PC-9 (cell line): ENCODE measurements at regions not wholly inside any gene's neighbourhood (a gene's known extent, or its start where the extent isn't known, plus 50 kb on each side); places are given as distances from the start of the nearest gene placed in this dataset.

Source experiments
- BruUV-seq: library from RNA; stranded (reverse); fragments of 400-500 nt; replicated peaks from 2 replicates; lab custom pipeline; 2021; lab: Mats Ljungman, UMichigan
- CTCF ChIA-PET: fragments of 300-600 bp; sonication (Branson Sonifier 250); formaldehyde crosslinking; loops from one replicate; lab custom pipeline; 2022; ENCODE audit warnings: antibody characterized with exemption; lab: Charles Lee
- POLR2A ChIA-PET: fragments of 300-600 bp; sonication (Branson Sonifier 250); formaldehyde crosslinking; loops from one replicate; lab custom pipeline; 2022; ENCODE audit warnings: antibody characterized with exemption; ENCODE audit not compliant: unreplicated experiment; lab: Charles Lee
- DNase-seq, 2 experiments: peaks; one replicate each; pipeline versions ENCODE4 v3.0.0 to v3.0.0-alpha.2; 2015 to 2022; ENCODE audit warnings: mixed read lengths in 1 of 2
- H2AFZ ChIP-seq: fragments of 200-600 bp; sonication (generic); 2 replicates; pipeline ENCODE4 v1.8.1; 2017; ENCODE audit warnings: antibody characterized with exemption
- H3F3A ChIP-seq: fragments of 200-600 bp; sonication (generic); 2 replicates; pipeline ENCODE4 v1.8.1; 2017; ENCODE audit warnings: antibody characterized with exemption, mild to moderate bottlenecking, low read depth; ENCODE audit not compliant: insufficient read depth
- H3K27ac ChIP-seq: fragments of 200-600 bp; sonication (generic); 2 replicates; pipeline ENCODE4 v1.6.1; 2016; ENCODE audit warnings: mixed run types
- H3K27me3 ChIP-seq: fragments of 200-600 bp; sonication (generic); 2 replicates; pipeline ENCODE4 v1.6.1; 2016; ENCODE audit warnings: low read depth, mixed run types; ENCODE audit not compliant: insufficient read depth
- H3K36me3 ChIP-seq: fragments of 200-600 bp; sonication (generic); 2 replicates; pipeline ENCODE4 v1.6.1; 2016; ENCODE audit warnings: low read depth, mixed run types
- H3K4me1 ChIP-seq: fragments of 200-600 bp; sonication (generic); replicated peaks from 2 replicates; pipeline ENCODE4 v1.6.1; 2016; ENCODE audit warnings: mixed run types; ENCODE audit not compliant: insufficient read depth
- H3K4me2 ChIP-seq: fragments of 200-600 bp; sonication (generic); 2 replicates; pipeline ENCODE4 v1.6.1; 2017; ENCODE audit warnings: mixed run types
- H3K4me3 ChIP-seq: fragments of 200-600 bp; sonication (generic); 2 replicates; pipeline ENCODE4 v1.6.1; 2016; ENCODE audit warnings: mixed run types
- H3K79me2 ChIP-seq: fragments of 200-600 bp; sonication (generic); 2 replicates; pipeline ENCODE4 v1.6.1; 2017; ENCODE audit warnings: low read depth, mixed run types
- H3K9me2 ChIP-seq: fragments of 200-600 bp; sonication (generic); 2 replicates; pipeline ENCODE4 v1.8.1; 2017; ENCODE audit warnings: mild to moderate bottlenecking; ENCODE audit not compliant: insufficient read depth
- H3K9me3 ChIP-seq: fragments of 200-600 bp; sonication (generic); 2 replicates; pipeline ENCODE4 v1.8.1; 2016; ENCODE audit warnings: low read depth; ENCODE audit not compliant: insufficient read depth
- H4K20me1 ChIP-seq: fragments of 200-600 bp; sonication (generic); 2 replicates; pipeline ENCODE4 v1.8.1; 2017; ENCODE audit not compliant: insufficient read depth
- EZH2 ChIP-seq: fragments of 200-600 bp; sonication (generic); IDR thresholded peaks from 2 replicates; pipeline ENCODE4 v1.8.0; 2017; ENCODE audit warnings: antibody characterized with exemption, low read depth
- intact Hi-C: fragments of 100-400 bp; cut with micrococcal nuclease; formaldehyde crosslinking; loops from one replicate; pipeline ENCODE4 v1.10.0; 2022; ENCODE audit not compliant: unreplicated experiment
- TF ChIP-seq, protein P1 (sequence below): fragments of 200-600 bp; sonication (generic); conservative IDR thresholded peaks from 2 replicates; pipeline ENCODE4 v1.6.1; 2017; ENCODE audit warnings: mixed run types, antibody characterized with exemption, mild to moderate bottlenecking, moderate library complexity

DNA sequence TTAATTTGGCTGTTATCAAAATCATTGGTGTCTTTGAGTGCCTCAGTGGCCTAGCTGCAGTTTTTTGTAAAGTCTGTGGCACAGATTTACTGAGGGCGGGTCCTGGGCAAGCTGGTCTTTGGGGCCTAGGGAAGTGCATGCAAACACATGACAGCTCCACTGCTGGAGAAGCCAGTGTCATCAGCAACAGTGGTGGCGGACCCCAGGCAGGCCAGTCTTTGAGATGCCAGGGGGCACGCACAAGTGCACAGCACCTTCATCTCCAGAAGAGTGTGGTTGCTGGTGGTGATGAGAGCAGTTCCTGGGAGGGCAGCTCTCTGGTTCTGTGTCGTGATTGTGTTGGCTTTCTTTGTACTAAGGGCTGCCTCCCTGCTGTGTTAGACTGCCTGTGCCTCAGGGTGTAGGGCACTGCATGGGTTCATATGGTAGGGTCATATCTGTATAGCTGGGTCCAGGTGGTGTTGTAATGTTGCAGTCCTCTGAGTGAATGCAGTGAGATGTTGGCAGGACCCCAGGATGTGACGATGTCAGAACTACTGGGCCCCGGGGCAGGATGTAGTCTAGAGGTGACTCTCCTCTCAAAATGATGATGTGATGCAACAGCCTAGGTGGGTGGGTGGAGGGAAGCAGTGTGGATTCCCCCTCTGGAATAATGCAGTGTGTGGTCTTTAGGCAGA, 646.7 kb upstream of the CDH2 start:
- CTCF ChIA-PET, result no interaction called here
- Histone ChIP-seq H3K4me1 (0 out of 2 replicates have a peak, but pooled peaks cover 5% of the 10 kb centered on the region), H3K4me2 (no peak overlapping the region), H2AFZ (no peak overlapping the region), H3K27me3 (no peaks in the 10 kb centered on the region), H3F3A (no peaks in the 10 kb centered on the region), H4K20me1 (no peaks in the 10 kb centered on the region), H3K36me3 (no peaks in the 10 kb centered on the region), H3K9me2 (no peaks in the 10 kb centered on the region), H3K79me2 (no peaks in the 10 kb centered on the region), H3K9me3 (no peaks in the 10 kb centered on the region), H3K27ac (no peak overlapping the region), H3K4me3 (no peak overlapping the region)
- POLR2A ChIA-PET, result no interaction called here
- intact Hi-C loops, result no loop called here
- DNase-seq, result no peak
- BruUV-seq, result no TSS peak
- TF ChIP-seq EZH2, result no peak
- TF ChIP-seq, protein P1, sequence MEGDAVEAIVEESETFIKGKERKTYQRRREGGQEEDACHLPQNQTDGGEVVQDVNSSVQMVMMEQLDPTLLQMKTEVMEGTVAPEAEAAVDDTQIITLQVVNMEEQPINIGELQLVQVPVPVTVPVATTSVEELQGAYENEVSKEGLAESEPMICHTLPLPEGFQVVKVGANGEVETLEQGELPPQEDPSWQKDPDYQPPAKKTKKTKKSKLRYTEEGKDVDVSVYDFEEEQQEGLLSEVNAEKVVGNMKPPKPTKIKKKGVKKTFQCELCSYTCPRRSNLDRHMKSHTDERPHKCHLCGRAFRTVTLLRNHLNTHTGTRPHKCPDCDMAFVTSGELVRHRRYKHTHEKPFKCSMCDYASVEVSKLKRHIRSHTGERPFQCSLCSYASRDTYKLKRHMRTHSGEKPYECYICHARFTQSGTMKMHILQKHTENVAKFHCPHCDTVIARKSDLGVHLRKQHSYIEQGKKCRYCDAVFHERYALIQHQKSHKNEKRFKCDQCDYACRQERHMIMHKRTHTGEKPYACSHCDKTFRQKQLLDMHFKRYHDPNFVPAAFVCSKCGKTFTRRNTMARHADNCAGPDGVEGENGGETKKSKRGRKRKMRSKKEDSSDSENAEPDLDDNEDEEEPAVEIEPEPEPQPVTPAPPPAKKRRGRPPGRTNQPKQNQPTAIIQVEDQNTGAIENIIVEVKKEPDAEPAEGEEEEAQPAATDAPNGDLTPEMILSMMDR, result no peak

DNA sequence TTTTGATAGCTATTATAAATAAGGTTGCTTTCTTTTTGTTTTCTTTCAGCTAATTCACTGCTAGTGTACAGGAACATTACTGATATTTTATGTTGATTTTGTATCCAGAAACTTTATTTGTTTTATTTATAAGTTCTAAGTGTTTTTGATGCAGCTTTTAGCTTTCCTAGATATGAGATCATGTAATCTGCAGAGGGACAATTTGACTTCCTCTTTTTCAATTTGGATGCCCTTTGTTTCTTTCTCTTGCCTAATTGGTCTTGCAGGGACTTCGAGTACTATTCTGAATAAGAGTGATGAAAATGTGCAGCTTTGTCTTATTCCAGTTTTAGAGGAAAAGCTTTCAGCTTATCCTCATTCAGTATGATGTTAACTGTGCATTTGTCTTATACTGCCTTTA, 643.4 kb upstream of the CDH2 start:
- POLR2A ChIA-PET, result no interaction called here
- no TSS peak for BruUV-seq
- TF ChIP-seq EZH2, result no peak
- TF ChIP-seq, protein P1, result no peak

DNA sequence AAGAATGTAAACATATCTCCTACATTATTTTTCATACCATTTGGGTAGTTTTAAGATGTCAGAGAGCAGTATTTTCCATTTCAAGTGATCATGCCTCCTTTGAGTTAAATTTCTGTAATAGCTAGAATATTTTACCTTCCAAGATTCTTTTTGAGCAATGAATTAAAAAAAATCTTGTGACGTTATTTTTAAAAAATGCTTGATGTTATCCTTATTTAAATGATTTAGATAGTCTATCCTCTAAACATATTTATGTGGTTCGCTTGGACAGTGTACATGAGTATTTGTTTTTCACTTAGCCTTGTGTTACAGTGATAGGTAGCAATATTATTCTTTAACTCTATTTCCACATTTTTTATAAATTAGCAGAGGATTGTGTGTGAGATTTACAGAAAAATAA, 639.2 kb upstream of the CDH2 start:
- Histone ChIP-seq H2AFZ (no peak overlapping the region), H3K27ac (no peak overlapping the region), H3K79me2 (no peaks in the 10 kb centered on the region), H3K36me3 (no peaks in the 10 kb centered on the region), H3K27me3 (no peaks in the 10 kb centered on the region), H3K4me1 (no peaks in the 10 kb centered on the region), H4K20me1 (no peaks in the 10 kb centered on the region), H3F3A (no peaks in the 10 kb centered on the region), H3K9me2 (no peaks in the 10 kb centered on the region), H3K4me3 (no peak overlapping the region), H3K9me3 (no peaks in the 10 kb centered on the region), H3K4me2 (no peak overlapping the region)
- no peak for DNase-seq
- ChIA-PET POLR2A (no interaction called here), CTCF (no interaction called here)
- TF ChIP-seq, protein P1, result no peak
- TF ChIP-seq EZH2, result no peak
- intact Hi-C loops, result no loop called here
- BruUV-seq, result no TSS peak

More for the DNA sequence above, 643.4 kb upstream of the CDH2 start:
- no peak overlapping the region for H3K27ac ChIP-seq
- no peaks in the 10 kb centered on the region for H3K9me3 ChIP-seq
- CTCF ChIA-PET, result no interaction called here
- no peaks in the 10 kb centered on the region for H3K27me3 ChIP-seq
- no peaks in the 10 kb centered on the region for H3K4me1 ChIP-seq
- no peak overlapping the region for H3K4me3 ChIP-seq
- no peaks in the 10 kb centered on the region for H3K9me2 ChIP-seq
- no peaks in the 10 kb centered on the region for H4K20me1 ChIP-seq
- H3K4me2 ChIP-seq, result no peak overlapping the region
- no peaks in the 10 kb centered on the region for H3F3A ChIP-seq
- H3K79me2 ChIP-seq, result no peaks in the 10 kb centered on the region
- intact Hi-C loops, result no loop called here
- no peak for DNase-seq
- H2AFZ ChIP-seq, result no peak overlapping the region
- H3K36me3 ChIP-seq, result no peaks in the 10 kb centered on the region
